ENCODE measurements at regions not wholly inside any gene's neighbourhood (a gene's known extent, or its start where the extent isn't known, plus 50 kb on each side); places are given as distances from the start of the nearest gene placed in this dataset.

DNA sequence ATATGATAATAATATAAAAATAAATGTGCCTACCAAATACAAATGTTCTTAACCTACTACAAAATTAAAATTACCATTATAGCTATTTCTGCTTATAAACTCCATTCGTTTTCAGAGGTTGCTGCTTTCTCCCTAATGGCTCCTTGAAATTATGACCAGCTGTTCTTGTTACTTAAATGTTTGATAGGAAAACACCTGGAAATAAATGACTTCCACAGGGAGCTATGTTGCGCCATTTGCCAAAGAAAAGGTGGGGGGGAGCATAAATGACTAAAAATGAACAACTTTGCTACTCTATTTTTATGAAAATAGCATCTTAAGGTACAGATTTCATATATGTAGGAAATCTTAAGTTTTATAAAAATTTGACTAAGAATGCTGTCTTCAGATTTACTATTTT is 157.5 kb upstream of the MON1B start:
- no peak for TF ChIP-seq EZH2 (IDR thresholded peaks at IDR 0.05; ENCODE audit: borderline replicate concordance, low read length)
- TF ChIP-seq, protein P1, sequence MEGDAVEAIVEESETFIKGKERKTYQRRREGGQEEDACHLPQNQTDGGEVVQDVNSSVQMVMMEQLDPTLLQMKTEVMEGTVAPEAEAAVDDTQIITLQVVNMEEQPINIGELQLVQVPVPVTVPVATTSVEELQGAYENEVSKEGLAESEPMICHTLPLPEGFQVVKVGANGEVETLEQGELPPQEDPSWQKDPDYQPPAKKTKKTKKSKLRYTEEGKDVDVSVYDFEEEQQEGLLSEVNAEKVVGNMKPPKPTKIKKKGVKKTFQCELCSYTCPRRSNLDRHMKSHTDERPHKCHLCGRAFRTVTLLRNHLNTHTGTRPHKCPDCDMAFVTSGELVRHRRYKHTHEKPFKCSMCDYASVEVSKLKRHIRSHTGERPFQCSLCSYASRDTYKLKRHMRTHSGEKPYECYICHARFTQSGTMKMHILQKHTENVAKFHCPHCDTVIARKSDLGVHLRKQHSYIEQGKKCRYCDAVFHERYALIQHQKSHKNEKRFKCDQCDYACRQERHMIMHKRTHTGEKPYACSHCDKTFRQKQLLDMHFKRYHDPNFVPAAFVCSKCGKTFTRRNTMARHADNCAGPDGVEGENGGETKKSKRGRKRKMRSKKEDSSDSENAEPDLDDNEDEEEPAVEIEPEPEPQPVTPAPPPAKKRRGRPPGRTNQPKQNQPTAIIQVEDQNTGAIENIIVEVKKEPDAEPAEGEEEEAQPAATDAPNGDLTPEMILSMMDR (IDR thresholded peaks at IDR 0.05; ENCODE audit: low read length), result no peak

All from OCI-LY1 (cell line).